Hepatocyte (in vitro differentiated cells): ENCODE measurements at regions not wholly inside any gene's neighbourhood (a gene's known extent, or its start where the extent isn't known, plus 50 kb on each side); places are given as distances from the start of the nearest gene placed in this dataset.

ENCODE experiments used
- CTCF ChIP-seq: fragments of 200-600 bp; sonication (generic); IDR thresholded peaks from 2 replicates; pipeline ENCODE4 v1.5.1; 2016; ENCODE audit warnings: antibody characterized with exemption, mild to moderate bottlenecking; ENCODE audit not compliant: poor library complexity
- EZH2 ChIP-seq: fragments of 200-600 bp; sonication (generic); IDR thresholded peaks from 2 replicates; pipeline ENCODE4 v1.6.1; 2016; ENCODE audit warnings: antibody characterized with exemption, mild to moderate bottlenecking, borderline replicate concordance

- TF ChIP-seq CTCF (no peak), EZH2 (no peak)
These were observed 92.1 kb upstream of the PIK3C3 start for GRCh38 chr18:41862921-41863320.
